GM21367 (cell line): ENCODE measurements at regions not wholly inside any gene's neighbourhood (a gene's known extent, or its start where the extent isn't known, plus 50 kb on each side); places are given as distances from the start of the nearest gene placed in this dataset.

Experiments
- ATAC-seq: cut with Tn5 transposase; IDR thresholded peaks from one replicate; pipeline ENCODE4 v1.9.1; 2021; ENCODE audit not compliant: unreplicated experiment

GRCh38 chr7:35536396-35536826, 158.5 kb downstream of the HERPUD2 start:
- ATAC-seq: no peak

DNA sequence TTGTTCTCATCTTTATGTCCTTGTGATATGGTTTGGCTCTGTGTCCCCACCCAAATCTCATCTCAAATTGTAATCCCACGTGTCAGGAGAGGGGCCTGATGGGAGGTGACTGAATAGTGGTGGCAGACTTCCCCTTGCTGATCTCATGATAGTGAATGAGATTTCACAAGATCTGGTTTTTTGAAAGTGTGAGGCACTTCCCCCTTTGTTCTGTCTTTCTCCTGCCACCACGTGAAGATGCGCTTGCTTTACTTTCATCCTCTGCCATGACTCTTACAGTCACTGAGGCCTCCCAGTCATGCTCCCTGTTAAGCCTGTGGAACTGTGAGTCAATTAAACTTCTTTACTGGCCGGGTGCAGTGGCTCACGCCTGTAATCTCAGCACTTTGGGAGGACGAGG, 161.0 kb downstream of the HERPUD2 start:
- no peak for ATAC-seq

DNA sequence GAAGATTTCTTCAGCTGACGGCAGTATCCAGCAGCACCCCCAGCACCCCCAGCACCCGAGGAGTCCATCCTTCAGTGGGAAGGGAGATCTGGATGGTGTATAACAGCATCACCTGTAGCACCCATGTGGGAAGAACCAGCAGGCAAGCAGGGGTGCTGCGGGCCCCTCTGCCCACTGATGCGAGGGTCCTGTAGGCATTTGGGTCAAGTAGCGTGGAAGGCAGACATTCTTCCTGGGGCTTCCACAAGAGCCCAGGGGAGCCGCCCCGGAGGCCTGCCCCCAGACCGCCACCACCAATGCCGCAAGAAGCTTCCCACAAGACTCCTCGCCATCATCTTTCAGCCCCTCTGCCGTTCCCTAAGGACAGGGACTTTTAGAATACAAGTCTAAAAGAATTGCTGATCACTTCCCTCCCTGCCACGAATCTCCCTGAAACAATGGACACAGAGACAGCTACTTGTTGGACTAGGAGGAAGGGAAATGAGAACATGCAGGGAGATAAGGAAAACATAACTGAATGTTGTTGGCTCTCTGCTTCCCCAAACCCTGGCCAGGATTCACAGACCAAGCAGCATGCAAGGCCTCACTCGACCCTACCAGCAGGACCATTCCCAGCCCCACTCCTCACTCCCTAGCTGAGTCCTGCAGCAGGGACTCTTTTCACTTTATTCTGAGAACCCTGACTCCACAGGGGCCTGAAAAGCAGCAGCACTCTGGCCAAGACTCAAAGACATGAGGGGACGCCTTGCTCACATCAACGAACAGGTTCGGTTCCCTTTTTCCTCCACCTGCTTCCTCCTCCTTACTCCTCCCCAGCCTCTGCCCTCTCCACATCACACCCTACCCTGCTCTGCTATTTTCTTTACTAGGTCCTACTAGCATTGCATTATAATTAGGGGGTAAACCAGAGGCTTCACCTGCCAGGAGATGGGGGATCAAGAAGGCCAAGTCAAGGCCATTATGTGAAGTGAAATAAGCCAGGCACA, 164.5 kb downstream of the HERPUD2 start:
- no peak for ATAC-seq

DNA sequence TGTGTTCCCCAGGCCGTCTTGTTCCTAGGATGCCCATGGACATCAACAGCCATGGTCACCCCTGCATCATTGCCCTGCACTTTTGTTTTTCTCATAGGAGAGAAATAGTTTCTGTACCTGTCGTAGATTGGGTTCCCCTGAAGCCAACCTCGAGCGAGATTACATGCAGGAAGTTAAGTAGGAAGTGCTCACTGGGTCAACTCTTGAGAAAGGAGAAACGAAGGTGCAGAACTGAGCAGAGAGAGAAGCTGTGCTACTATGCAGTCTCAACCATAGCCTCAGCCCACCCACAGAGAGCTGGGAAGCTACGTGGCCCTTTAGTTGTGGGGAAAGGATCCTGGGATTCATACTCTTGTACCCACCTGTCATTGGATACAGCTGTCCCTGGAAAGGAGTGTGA, 165.2 kb downstream of the HERPUD2 start:
- ATAC-seq: no peak

DNA sequence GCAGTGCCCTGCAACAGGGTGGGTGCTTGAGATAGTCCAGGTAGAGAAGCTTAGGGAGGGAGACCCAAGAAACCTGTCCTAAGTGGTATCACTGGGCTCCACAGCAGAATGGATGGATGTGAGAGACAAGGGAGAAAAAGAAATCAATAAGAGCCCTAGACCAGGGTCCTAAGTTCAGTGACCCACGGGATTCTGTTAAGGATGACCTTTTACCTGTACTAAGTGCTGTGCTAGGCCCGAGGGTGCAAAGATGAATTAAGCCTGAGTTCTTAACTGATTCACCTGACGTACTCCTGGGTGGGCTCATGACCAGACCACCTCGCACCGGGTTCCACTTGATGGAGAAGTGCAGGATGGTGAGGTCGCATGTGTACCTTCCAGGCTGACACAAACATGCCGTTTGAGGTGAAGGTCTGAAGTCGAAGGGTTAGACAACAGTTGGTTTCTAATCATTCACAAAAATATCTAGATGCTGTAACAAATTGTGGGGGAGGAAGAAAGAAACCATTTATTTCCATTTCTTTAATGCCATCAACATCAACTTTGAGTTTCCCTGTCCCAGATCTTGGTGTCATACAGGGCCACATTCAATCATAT, 166.5 kb downstream of the HERPUD2 start:
- no peak for ATAC-seq

DNA sequence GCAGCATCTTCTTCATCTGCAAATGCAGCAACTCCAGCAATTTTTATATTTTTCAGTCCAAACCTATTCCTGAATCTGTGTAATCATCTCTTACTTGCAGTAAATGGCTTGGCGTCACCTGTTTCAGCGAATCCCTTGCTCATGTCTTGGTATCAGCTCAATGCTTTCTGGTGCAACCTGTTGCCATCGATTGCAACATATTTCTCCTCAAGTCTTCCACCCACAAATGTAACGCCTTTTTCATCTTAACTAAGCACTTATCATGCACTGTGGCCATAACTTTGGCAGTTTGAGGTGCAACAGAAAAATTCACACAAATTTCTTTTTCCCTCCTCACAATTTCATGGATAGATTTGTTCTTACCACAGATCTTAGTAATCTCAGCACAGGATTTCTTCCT, 168.3 kb downstream of the HERPUD2 start:
- ATAC-seq: no peak

DNA sequence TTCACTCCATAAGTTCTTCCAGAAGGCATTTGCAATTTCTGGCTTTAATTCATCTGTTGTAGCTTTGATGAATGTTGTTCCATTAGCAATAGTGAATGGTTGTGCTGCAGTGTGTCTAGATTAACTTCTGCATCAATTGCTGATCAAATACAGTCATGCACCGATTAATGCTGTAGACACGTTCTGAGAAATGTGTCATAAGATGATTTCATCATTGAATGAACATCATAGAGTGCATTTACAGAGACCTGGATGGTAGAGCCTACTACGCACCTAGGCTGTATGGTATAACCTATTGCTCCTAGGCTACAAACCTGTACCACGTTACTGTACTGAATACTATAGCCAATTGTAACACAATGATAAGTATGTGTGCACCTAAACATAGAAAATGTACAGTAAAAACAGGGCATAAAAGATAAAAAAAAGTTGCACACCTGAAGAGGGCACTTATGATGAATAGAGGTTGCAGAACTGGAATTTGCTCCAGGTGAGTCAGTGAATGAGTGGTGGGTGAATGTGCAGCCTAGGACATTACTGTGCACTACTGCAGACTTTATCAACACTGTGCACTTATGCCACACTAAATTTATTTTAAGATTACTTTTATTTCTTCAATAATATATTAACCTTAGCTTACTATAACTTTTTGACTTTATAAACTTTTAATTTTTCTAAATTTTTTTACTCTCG, 170.7 kb downstream of the HERPUD2 start:
- no peak for ATAC-seq

- ATAC-seq: no peak
Measured at GRCh38 chr7:35523292-35523691, 171.6 kb downstream of the HERPUD2 start.

- ATAC-seq: no peak
Measured at GRCh38 chr7:35522697-35523096, 172.2 kb downstream of the HERPUD2 start.

DNA sequence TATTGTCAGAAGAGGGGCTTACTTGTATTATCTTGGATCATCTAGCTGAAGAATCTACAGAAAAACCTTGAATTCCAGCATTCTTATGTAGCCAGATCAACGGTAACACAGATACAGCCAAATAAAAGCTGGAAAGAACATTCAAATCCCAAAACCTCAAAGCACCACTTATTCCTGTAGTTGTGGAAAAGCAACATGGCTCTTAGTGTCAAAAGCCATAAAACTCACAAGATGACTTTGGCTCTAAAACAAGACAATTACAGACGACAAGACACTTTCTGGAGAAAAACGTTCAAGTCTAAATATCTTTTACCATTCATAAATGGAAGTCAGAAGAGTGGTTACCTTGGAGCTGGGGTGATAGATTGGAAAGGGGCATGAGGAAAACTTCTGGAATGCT, 173.0 kb downstream of the HERPUD2 start:
- ATAC-seq: no peak

- ATAC-seq: no peak
Measured at GRCh38 chr7:35520810-35521625, 173.9 kb downstream of the HERPUD2 start.

DNA sequence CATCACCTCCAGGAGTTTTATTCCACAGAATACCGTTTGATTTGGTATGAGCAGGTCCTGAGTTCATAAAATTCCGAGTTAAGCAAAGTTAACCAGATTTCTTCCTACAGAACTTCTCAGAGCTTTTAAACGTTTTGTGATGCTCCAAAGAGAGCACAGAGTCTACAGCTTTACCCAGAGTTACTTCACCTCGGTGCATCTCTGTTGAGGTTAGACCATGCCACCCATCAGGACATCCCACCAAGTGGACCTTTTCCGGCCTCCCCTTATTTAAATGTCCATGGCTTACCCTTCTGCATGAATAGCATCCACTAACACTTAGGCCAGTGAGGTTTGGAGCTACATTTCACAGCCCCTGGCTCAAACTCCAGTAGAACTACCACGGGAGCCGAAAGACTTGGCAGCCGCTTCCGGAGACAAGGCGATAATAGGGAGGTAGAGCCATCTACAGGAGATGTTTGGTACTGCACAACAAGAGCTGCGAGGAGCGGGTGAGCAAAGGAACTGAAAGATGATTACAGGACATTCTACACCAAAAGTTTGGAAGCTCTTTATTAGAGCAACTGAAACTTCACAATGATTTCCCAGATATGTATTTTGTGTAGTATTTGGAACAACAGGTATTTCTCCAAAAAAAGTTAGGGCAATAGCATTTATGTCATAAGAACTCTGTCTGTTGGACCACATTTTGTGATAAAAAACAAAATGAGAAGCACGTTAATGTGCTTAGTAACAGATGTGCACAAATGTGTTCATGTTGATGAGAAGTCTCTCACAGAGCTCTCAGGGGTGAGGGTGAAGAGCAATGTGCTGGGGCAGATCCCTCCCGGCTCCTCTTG, 174.7 kb downstream of the HERPUD2 start:
- ATAC-seq: peak; percentile 84

DNA sequence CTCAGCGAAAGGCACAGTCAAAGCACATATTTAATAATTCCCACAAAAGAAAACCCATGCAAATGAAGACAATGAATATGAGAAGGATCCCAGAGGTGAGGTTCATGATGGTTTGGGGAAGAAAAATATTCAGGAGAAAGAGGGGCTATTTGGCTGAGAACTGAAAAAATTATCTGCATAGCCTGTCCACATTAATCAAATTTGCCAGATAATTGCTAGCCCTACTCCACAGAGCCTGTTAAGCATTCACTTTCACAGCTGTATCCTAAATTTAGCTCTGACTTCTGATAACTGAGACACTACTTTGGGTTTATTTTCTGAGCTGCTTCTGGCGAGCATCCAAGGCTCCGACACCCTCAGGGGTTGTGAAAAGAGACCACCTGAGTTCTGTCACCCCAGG, 176.2 kb downstream of the HERPUD2 start:
- no peak for ATAC-seq

- ATAC-seq: no peak
Measured at GRCh38 chr7:35516498-35516897, 178.4 kb downstream of the HERPUD2 start.

GRCh38 chr7:35513828-35514227, 181.1 kb downstream of the HERPUD2 start:
- ATAC-seq: no peak

DNA sequence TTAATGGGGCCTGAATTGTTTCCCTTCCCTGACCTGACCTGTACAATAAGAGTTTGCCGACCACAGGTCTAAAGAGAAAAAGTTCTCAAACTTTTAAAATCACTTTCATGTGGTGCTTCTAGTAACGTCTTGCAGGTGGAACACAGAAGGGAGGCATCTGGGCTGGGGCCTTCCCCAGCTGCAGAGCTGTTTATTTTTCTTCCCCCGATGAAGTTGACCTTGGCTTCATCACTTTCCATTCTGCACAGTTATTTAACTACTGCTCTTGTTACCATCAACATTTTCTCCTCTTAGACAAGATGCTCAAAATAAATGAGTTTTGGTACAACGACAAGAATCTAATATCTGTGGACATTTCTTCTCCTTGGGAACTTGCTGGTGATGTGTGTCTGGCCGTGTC, 181.7 kb downstream of the HERPUD2 start:
- ATAC-seq: no peak

DNA sequence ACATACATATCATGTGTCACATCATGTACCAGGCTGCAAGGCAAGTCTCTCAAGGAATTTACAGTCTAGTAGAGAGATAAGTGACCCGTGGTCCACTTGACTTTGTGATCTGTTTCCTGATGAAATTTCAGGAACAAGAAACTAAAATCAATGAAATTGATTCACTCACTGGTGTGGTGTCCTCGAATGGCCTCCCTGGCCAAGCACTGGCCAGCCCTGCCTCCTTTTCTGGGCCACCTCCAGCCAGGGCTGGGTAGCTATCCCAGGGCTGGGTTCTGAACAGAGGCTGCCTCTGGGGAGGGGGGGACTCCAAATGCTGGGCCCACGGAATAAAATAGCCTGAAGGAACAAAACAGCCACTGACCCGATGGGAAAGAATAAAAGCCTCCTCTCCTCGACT, 182.2 kb downstream of the HERPUD2 start:
- ATAC-seq: no peak

DNA sequence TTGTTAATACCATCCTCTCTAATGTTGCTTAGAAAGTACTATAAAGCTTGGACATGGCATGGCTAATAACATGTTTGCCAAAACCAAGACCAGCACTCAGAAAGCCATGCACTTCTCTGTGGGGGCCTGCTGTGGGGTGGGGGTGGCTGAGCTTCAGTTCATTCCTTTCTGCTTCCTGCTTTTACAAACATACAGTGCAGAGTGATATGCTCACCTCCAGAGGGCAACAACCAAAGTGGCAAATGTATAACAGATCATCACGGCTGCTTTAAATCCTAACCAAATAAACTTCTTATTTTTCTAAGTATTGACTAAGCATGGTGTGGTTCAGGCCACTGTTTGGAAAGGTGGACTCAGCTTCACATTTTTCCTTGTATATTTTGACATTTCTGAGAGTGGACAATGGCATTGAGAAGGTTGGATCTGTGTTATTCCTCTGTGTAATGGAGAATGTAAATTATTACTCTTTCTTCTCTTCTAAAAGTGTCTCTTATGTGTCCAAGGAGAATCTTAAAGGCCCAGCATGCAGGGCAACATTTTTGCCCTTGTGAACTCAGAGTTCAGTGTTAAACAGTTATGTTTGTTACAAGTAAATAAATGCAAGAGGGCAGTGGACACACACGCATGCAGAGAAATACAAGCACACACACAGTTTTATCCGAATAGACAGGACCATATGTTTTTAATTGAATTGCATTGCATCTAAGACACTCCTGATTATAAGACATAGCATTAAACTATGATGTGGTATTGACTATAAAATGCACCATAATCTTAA, 186.1 kb downstream of the HERPUD2 start:
- ATAC-seq: no peak

- no peak for ATAC-seq
Measured at GRCh38 chr7:35505066-35505465, 189.9 kb downstream of the HERPUD2 start.
